IMR-90 (cell line): ENCODE measurements at regions not wholly inside any gene's neighbourhood (a gene's known extent, or its start where the extent isn't known, plus 50 kb on each side); places are given as distances from the start of the nearest gene placed in this dataset.

Experiments used
- CEBPB ChIP-seq: IDR thresholded peaks from 2 replicates; pipeline ENCODE4 v1.6.1; 2012; ENCODE audit warnings: low read depth, low read length, improper control_type of control experiment
- CHD1 ChIP-seq: IDR thresholded peaks from 2 replicates; pipeline ENCODE4 v1.6.1; 2012; ENCODE audit warnings: low read depth, low read length, improper control_type of control experiment
- FOS ChIP-seq: fragments of 150-350 bp; IDR thresholded peaks from 2 replicates; pipeline ENCODE4 v1.6.1; 2016; ENCODE audit warnings: low read depth, low read length
- MAFK ChIP-seq: IDR thresholded peaks from 2 replicates; pipeline ENCODE4 v1.6.1; 2012; ENCODE audit warnings: low read depth, low read length, improper control_type of control experiment
- MXI1 ChIP-seq: IDR thresholded peaks from 2 replicates; pipeline ENCODE4 v1.6.1; 2012; ENCODE audit warnings: low read depth, mild to moderate bottlenecking, low read length, moderate library complexity, borderline replicate concordance
- POLR2A ChIP-seq: IDR thresholded peaks from 2 replicates; pipeline ENCODE4 v1.6.1; 2012; ENCODE audit warnings: mild to moderate bottlenecking, low read depth, low read length
- RAD21 ChIP-seq: IDR thresholded peaks from 2 replicates; pipeline ENCODE4 v1.6.1; 2012; ENCODE audit warnings: low read length, improper control_type of control experiment
- RCOR1 ChIP-seq: IDR thresholded peaks from 2 replicates; pipeline ENCODE4 v1.6.1; 2012; ENCODE audit warnings: mild to moderate bottlenecking, low read length, improper control_type of control experiment; ENCODE audit not compliant: insufficient replicate concordance
- RFX5 ChIP-seq: IDR thresholded peaks from 2 replicates; pipeline ENCODE4 v1.8.0; 2012; ENCODE audit warnings: low read depth, mild to moderate bottlenecking, low read length, moderate library complexity
- TF ChIP-seq, protein P1 (sequence below): conservative IDR thresholded peaks from 2 replicates; pipeline ENCODE4 v1.5.1; 2012; ENCODE audit warnings: mild to moderate bottlenecking, low read depth, low read length, improper control_type of control experiment
- TF ChIP-seq, protein P2 (sequence below): fragments of 150-350 bp; IDR thresholded peaks from 2 replicates; pipeline ENCODE4 v1.6.1; 2017; ENCODE audit warnings: mild to moderate bottlenecking, antibody characterized with exemption, low read length, low read depth
- TF ChIP-seq, protein P3 (sequence below): fragments of 150-350 bp; IDR thresholded peaks from 2 replicates; pipeline ENCODE4 v1.6.1; 2016; ENCODE audit warnings: low read depth, mild to moderate bottlenecking, low read length, moderate library complexity, borderline replicate concordance

DNA sequence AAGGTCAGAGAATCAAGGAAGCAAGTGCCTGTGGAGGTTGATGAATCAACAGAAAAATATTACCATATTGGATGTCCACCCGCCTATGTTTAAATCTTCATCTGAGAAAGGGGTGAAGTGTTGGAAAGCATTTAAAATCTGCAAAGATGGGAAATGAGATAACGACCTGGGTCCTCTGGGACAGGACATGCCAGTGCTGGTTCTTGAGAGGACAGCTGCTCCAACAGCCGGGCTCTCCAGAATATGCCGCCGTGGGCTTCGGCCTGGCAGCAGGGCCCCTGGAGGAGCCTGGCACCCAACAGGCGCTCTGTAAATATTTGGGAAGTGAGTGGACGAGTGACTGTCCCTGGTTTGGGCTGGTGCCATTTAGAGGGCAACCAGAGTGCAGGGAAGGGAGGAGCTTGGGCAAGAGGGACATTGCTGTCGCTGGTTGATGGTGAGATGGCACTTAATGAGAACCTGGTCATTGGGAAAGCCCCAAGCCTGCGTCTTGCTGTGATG is 129.9 kb downstream of the KCNA5 start:
- no peak for TF ChIP-seq RAD21
- TF ChIP-seq, protein P1, sequence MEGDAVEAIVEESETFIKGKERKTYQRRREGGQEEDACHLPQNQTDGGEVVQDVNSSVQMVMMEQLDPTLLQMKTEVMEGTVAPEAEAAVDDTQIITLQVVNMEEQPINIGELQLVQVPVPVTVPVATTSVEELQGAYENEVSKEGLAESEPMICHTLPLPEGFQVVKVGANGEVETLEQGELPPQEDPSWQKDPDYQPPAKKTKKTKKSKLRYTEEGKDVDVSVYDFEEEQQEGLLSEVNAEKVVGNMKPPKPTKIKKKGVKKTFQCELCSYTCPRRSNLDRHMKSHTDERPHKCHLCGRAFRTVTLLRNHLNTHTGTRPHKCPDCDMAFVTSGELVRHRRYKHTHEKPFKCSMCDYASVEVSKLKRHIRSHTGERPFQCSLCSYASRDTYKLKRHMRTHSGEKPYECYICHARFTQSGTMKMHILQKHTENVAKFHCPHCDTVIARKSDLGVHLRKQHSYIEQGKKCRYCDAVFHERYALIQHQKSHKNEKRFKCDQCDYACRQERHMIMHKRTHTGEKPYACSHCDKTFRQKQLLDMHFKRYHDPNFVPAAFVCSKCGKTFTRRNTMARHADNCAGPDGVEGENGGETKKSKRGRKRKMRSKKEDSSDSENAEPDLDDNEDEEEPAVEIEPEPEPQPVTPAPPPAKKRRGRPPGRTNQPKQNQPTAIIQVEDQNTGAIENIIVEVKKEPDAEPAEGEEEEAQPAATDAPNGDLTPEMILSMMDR = no peak
- TF ChIP-seq, protein P2, sequence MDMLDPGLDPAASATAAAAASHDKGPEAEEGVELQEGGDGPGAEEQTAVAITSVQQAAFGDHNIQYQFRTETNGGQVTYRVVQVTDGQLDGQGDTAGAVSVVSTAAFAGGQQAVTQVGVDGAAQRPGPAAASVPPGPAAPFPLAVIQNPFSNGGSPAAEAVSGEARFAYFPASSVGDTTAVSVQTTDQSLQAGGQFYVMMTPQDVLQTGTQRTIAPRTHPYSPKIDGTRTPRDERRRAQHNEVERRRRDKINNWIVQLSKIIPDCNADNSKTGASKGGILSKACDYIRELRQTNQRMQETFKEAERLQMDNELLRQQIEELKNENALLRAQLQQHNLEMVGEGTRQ = no peak
- TF ChIP-seq POLR2A = no peak
- TF ChIP-seq CEBPB = no peak
- TF ChIP-seq, protein P3, sequence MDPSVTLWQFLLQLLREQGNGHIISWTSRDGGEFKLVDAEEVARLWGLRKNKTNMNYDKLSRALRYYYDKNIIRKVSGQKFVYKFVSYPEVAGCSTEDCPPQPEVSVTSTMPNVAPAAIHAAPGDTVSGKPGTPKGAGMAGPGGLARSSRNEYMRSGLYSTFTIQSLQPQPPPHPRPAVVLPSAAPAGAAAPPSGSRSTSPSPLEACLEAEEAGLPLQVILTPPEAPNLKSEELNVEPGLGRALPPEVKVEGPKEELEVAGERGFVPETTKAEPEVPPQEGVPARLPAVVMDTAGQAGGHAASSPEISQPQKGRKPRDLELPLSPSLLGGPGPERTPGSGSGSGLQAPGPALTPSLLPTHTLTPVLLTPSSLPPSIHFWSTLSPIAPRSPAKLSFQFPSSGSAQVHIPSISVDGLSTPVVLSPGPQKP = no peak
- no peak for TF ChIP-seq MXI1
- no peak for TF ChIP-seq RFX5
- no peak for TF ChIP-seq RCOR1
- no peak for TF ChIP-seq CHD1
- TF ChIP-seq FOS = no peak
- no peak for TF ChIP-seq MAFK
